ENCODE measurements at regions not wholly inside any gene's neighbourhood (a gene's known extent, or its start where the extent isn't known, plus 50 kb on each side); places are given as distances from the start of the nearest gene placed in this dataset.

DNA sequence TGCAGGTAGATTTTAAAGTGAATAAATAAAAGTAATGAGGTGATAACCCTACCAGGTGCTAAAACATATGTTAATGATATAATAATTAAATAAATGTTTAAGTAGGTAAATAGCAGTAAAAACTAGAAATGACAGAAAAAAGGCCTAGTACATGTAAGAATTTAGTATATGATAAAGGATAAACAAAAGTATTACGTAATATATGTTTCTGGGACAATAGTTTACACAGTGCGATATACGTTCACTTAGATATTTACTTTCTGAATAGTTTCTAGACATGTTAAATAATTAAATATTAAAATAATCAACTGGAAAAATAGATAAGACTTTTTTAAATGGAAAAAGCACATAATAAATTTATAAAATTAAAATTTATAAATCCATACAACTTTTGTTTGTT lies 340.9 kb downstream of the LIG4 start:
- TF ChIP-seq, protein P1, sequence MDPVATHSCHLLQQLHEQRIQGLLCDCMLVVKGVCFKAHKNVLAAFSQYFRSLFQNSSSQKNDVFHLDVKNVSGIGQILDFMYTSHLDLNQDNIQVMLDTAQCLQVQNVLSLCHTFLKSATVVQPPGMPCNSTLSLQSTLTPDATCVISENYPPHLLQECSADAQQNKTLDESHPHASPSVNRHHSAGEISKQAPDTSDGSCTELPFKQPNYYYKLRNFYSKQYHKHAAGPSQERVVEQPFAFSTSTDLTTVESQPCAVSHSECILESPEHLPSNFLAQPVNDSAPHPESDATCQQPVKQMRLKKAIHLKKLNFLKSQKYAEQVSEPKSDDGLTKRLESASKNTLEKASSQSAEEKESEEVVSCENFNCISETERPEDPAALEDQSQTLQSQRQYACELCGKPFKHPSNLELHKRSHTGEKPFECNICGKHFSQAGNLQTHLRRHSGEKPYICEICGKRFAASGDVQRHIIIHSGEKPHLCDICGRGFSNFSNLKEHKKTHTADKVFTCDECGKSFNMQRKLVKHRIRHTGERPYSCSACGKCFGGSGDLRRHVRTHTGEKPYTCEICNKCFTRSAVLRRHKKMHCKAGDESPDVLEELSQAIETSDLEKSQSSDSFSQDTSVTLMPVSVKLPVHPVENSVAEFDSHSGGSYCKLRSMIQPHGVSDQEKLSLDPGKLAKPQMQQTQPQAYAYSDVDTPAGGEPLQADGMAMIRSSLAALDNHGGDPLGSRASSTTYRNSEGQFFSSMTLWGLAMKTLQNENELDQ (tag by site-specific recombination; IDR thresholded peaks at IDR 0.05; ENCODE audit: low read depth) = no peak
- TF ChIP-seq ZNF335 (tag by site-specific recombination; conservative IDR thresholded peaks at IDR 0.05) (no peak), ZNF707 (tag by site-specific recombination; IDR thresholded peaks at IDR 0.05) (no peak), ZNF37A (tag by site-specific recombination; IDR thresholded peaks at IDR 0.05) (no peak), HOXA7 (CRISPR knock-in tag; IDR thresholded peaks at IDR 0.05; ENCODE audit: borderline replicate concordance) (no peak), ZNF768 (tag by site-specific recombination; IDR thresholded peaks at IDR 0.05) (no peak), TCF7L2 (IDR thresholded peaks at IDR 0.05; ENCODE audit: borderline replicate concordance, low read depth, low read length) (no peak), ZNF140 (tag by site-specific recombination; IDR thresholded peaks at IDR 0.05) (no peak), ZBTB1 (tag by site-specific recombination; IDR thresholded peaks at IDR 0.05) (no peak)
- TF ChIP-seq, protein P2, sequence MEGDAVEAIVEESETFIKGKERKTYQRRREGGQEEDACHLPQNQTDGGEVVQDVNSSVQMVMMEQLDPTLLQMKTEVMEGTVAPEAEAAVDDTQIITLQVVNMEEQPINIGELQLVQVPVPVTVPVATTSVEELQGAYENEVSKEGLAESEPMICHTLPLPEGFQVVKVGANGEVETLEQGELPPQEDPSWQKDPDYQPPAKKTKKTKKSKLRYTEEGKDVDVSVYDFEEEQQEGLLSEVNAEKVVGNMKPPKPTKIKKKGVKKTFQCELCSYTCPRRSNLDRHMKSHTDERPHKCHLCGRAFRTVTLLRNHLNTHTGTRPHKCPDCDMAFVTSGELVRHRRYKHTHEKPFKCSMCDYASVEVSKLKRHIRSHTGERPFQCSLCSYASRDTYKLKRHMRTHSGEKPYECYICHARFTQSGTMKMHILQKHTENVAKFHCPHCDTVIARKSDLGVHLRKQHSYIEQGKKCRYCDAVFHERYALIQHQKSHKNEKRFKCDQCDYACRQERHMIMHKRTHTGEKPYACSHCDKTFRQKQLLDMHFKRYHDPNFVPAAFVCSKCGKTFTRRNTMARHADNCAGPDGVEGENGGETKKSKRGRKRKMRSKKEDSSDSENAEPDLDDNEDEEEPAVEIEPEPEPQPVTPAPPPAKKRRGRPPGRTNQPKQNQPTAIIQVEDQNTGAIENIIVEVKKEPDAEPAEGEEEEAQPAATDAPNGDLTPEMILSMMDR (tag by site-specific recombination; IDR thresholded peaks at IDR 0.05) = no peak
- TF ChIP-seq, protein P3, sequence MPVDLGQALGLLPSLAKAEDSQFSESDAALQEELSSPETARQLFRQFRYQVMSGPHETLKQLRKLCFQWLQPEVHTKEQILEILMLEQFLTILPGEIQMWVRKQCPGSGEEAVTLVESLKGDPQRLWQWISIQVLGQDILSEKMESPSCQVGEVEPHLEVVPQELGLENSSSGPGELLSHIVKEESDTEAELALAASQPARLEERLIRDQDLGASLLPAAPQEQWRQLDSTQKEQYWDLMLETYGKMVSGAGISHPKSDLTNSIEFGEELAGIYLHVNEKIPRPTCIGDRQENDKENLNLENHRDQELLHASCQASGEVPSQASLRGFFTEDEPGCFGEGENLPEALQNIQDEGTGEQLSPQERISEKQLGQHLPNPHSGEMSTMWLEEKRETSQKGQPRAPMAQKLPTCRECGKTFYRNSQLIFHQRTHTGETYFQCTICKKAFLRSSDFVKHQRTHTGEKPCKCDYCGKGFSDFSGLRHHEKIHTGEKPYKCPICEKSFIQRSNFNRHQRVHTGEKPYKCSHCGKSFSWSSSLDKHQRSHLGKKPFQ (tag by site-specific recombination; IDR thresholded peaks at IDR 0.05) = no peak
- TF ChIP-seq, protein P4, sequence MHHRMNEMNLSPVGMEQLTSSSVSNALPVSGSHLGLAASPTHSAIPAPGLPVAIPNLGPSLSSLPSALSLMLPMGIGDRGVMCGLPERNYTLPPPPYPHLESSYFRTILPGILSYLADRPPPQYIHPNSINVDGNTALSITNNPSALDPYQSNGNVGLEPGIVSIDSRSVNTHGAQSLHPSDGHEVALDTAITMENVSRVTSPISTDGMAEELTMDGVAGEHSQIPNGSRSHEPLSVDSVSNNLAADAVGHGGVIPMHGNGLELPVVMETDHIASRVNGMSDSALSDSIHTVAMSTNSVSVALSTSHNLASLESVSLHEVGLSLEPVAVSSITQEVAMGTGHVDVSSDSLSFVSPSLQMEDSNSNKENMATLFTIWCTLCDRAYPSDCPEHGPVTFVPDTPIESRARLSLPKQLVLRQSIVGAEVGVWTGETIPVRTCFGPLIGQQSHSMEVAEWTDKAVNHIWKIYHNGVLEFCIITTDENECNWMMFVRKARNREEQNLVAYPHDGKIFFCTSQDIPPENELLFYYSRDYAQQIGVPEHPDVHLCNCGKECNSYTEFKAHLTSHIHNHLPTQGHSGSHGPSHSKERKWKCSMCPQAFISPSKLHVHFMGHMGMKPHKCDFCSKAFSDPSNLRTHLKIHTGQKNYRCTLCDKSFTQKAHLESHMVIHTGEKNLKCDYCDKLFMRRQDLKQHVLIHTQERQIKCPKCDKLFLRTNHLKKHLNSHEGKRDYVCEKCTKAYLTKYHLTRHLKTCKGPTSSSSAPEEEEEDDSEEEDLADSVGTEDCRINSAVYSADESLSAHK (tag by site-specific recombination; IDR thresholded peaks at IDR 0.05) = no peak
